Astrocyte of the spinal cord (primary cell): ENCODE measurements at regions not wholly inside any gene's neighbourhood (a gene's known extent, or its start where the extent isn't known, plus 50 kb on each side); places are given as distances from the start of the nearest gene placed in this dataset.

ENCODE experiments used
- DNase-seq: peaks from one replicate; pipeline ENCODE4 v3.0.0; 2011; ENCODE audit warnings: low read depth, low spot score
- H3K4me3 ChIP-seq: 2 replicates; pipeline ENCODE4 v1.5.1; 2011; ENCODE audit warnings: low read depth, mild to moderate bottlenecking, low read length, moderate library complexity
- in situ Hi-C: cut with HindIII; loops from 2 replicates; pipeline ENCODE4 v1.10.0; 2017; ENCODE audit warnings: low sequenced_read_pairs
- TF ChIP-seq, protein P1 (sequence below): IDR thresholded peaks from 2 replicates; pipeline ENCODE4 v1.5.1; 2012; ENCODE audit warnings: low read depth, mild to moderate bottlenecking, low read length, inconsistent platforms

DNA sequence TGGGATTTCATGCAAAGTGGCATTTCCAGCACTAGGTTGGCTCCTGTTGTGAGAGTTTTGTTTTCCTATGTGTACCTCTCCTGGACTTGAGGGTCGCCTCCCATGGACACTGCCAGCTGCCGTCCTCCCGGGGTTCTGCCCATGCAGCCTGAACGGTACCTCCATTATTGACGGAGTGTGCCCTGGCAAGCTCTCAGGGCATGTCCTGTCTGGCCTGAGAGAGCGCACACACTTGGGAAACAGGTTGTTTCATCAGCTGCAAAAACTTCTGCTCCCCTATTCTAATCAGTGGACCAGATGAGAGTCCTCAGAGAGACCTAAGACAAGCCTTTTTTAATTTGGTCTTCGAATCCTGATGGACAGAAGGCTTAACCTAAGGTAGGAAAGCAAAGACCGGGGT lies 56.6 kb upstream of the HOPX start:
- in situ Hi-C loops: no loop called here
- H3K4me3 ChIP-seq: no peak overlapping the region
- DNase-seq: no peak
- TF ChIP-seq, protein P1, sequence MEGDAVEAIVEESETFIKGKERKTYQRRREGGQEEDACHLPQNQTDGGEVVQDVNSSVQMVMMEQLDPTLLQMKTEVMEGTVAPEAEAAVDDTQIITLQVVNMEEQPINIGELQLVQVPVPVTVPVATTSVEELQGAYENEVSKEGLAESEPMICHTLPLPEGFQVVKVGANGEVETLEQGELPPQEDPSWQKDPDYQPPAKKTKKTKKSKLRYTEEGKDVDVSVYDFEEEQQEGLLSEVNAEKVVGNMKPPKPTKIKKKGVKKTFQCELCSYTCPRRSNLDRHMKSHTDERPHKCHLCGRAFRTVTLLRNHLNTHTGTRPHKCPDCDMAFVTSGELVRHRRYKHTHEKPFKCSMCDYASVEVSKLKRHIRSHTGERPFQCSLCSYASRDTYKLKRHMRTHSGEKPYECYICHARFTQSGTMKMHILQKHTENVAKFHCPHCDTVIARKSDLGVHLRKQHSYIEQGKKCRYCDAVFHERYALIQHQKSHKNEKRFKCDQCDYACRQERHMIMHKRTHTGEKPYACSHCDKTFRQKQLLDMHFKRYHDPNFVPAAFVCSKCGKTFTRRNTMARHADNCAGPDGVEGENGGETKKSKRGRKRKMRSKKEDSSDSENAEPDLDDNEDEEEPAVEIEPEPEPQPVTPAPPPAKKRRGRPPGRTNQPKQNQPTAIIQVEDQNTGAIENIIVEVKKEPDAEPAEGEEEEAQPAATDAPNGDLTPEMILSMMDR: no peak

DNA sequence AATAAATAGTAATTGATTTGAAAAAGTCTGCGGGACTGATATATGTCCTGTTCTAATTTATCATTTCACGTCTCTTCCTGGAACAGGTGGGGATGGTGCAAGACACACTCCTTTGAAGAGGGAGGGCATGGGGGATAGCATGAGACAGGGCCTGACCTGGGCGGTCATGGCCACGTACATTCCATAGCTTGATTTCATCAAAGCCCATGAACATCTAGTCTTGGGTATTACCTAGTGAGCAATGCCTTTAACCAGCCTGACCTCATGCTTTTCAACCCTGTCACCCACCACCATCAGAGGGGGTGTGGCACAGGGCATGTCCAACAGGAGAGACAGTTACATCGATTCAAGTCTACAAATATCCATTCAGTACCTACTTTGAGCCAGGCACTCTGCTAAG lies 52.3 kb upstream of the HOPX start:
- TF ChIP-seq, protein P1: no peak
- no peak overlapping the region for H3K4me3 ChIP-seq
- DNase-seq: no peak
- in situ Hi-C loops: no loop called here

DNA sequence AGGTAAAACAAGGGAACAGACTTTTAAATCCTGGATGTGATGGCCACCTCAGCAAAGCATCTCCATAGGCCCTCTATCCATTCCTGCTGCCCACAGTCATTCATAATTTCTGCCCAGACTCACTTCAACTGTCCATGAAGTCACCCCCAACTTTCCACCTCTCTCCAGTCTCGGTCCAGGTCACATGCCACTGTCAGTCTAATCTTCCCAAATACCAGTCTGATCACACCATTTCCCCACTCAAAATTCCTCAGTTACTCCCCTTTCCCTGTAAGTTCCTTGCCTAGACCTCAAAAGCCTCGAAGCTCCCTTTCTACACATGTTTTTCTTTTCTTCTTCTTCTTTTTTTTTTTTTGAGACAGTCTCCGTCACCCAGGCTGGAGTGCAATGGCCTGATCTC lies 51.2 kb upstream of the HOPX start:
- DNase-seq: no peak
- TF ChIP-seq, protein P1: no peak
- H3K4me3 ChIP-seq: no peak overlapping the region
- in situ Hi-C loops: no loop called here

DNA sequence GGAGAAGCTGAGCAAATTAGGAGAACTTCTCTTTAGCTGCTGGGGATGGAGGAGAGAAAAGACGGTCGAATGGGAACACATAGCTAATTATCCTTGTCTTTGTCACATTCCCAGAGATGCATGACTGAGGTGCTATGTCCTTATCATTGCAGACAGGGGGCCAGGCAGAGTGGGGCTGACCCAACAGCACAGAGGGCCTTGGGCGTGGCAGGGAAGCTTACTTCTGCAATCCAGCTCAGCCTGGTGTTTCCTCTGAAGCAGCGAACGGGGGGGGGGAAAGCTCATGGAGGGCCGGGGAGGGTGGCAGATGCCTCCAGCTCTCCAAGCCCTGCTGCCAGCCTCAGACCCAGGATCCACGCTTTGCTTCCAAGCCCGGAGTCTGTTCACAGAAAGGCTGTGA lies 50.8 kb upstream of the HOPX start:
- TF ChIP-seq, protein P1: no peak
- no peak for DNase-seq

More for the DNA sequence above, 50.8 kb upstream of the HOPX start:
- H3K4me3 ChIP-seq: no peak overlapping the region
- in situ Hi-C loops: no loop called here
